ENCODE measurements at regions not wholly inside any gene's neighbourhood (a gene's known extent, or its start where the extent isn't known, plus 50 kb on each side); places are given as distances from the start of the nearest gene placed in this dataset.

DNA sequence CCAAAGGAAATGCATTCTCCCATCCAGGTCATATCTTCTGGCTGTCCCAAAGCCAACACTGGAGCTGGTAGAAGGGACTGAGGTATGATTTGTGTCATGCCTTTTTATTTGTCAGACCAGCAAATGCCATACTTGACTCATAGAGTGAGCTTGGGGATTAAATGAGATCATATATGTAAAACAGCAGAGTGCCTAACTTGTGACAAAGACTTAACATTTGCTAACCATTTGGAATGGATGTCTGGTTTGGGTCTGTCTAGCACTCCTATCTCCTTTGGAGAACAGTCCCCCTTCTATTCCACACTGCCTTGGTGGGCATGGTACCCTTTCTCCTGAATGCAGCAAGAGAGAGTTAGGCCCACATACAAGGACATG is 128.5 kb upstream of the LGALSL start:
- TF ChIP-seq, protein P1, sequence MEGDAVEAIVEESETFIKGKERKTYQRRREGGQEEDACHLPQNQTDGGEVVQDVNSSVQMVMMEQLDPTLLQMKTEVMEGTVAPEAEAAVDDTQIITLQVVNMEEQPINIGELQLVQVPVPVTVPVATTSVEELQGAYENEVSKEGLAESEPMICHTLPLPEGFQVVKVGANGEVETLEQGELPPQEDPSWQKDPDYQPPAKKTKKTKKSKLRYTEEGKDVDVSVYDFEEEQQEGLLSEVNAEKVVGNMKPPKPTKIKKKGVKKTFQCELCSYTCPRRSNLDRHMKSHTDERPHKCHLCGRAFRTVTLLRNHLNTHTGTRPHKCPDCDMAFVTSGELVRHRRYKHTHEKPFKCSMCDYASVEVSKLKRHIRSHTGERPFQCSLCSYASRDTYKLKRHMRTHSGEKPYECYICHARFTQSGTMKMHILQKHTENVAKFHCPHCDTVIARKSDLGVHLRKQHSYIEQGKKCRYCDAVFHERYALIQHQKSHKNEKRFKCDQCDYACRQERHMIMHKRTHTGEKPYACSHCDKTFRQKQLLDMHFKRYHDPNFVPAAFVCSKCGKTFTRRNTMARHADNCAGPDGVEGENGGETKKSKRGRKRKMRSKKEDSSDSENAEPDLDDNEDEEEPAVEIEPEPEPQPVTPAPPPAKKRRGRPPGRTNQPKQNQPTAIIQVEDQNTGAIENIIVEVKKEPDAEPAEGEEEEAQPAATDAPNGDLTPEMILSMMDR (IDR thresholded peaks at IDR 0.05; ENCODE audit: control insufficient read depth, insufficient read depth, low read depth, low read length, missing control alignments), result no peak
- H3K4me3 ChIP-seq (ENCODE audit: control insufficient read depth, low read depth, low read length), result no peak overlapping the region
- DNase-seq (ENCODE audit: low read depth), result no peak

DNA sequence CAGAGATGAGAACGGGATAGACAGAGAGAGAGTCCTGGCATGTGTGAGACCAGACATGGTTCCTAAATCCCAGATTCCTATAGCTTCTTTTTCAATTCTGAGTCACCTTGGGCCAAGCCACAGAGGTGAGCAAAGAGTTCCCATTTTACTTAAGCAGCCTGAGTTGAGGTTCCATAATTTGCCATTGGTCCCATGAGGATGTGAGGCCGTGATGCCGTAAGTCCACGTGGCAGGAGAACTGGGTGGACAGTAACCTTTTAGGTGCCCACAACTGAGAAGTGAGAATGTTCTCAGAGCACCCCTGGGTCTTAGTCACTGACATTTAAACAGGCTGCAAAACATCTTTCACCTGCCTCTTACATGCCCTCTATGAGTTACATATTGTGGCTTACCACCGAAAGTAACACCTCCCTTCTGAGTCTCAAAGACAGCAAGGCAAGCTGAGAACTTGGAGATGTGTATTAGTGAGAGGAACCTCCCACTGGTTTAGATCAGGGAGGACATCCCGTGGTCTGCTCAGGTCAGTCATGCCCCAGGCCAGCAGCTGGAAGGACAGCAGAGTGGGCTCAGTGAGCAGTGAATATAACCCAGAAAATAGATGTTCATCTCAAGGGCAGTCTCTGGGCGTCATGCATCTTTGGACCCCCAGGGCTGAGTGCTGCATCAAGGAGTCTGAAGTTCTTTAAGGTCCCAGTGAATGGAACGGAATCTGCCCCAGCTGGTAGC is 127.9 kb upstream of the LGALSL start:
- DNase-seq (ENCODE audit: low read depth), result no peak
- TF ChIP-seq, protein P1 (IDR thresholded peaks at IDR 0.05; ENCODE audit: control insufficient read depth, insufficient read depth, low read depth, low read length, missing control alignments), result no peak
- no peak overlapping the region for H3K4me3 ChIP-seq (ENCODE audit: control insufficient read depth, low read depth, low read length)

DNA sequence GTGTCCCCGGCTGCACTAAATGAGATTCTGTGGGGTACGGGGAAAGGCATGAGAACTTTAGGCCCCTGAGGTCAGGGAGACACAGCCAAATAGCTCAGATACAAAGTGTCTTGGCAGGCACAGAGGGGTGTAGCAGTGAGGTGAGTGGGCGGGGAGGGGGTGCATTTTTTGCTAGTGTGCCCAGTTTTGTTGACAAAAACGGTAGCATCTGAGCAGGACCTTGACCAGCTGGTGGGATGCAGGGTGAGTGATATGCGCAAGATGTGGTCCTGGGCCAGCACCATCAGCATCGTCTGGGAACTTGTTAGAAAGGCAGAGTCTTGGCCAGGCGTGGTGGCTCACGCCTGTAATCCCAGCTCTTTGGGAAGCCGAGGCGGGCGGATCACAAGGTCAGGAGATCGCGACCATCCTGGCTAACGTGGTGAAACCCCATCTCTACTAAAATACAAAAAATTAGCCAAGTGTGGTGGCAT is 127.3 kb upstream of the LGALSL start:
- TF ChIP-seq, protein P1 (IDR thresholded peaks at IDR 0.05; ENCODE audit: control insufficient read depth, insufficient read depth, low read depth, low read length, missing control alignments), result no peak
- DNase-seq (ENCODE audit: low read depth), result no peak
- no peak overlapping the region for H3K4me3 ChIP-seq (ENCODE audit: control insufficient read depth, low read depth, low read length)

DNA sequence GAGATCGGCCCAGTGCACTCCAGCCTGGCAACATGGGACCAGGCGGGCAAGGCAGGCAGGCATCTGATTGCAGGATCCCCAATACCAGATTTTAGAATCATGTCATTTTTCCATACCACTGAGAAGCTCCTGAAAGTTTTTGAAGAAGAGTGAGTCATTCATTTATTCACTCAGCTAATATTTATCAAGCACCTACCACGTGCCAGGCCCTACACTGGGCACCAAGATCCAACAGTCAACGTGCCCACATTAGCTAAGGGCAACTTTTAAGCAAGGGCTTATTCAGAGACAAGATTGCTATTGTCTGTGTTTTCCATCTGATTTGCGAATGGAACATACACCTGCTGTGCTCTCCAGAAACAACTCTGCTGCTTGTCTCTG is 126.8 kb upstream of the LGALSL start:
- no peak overlapping the region for H3K4me3 ChIP-seq (ENCODE audit: control insufficient read depth, low read depth, low read length)

DNA sequence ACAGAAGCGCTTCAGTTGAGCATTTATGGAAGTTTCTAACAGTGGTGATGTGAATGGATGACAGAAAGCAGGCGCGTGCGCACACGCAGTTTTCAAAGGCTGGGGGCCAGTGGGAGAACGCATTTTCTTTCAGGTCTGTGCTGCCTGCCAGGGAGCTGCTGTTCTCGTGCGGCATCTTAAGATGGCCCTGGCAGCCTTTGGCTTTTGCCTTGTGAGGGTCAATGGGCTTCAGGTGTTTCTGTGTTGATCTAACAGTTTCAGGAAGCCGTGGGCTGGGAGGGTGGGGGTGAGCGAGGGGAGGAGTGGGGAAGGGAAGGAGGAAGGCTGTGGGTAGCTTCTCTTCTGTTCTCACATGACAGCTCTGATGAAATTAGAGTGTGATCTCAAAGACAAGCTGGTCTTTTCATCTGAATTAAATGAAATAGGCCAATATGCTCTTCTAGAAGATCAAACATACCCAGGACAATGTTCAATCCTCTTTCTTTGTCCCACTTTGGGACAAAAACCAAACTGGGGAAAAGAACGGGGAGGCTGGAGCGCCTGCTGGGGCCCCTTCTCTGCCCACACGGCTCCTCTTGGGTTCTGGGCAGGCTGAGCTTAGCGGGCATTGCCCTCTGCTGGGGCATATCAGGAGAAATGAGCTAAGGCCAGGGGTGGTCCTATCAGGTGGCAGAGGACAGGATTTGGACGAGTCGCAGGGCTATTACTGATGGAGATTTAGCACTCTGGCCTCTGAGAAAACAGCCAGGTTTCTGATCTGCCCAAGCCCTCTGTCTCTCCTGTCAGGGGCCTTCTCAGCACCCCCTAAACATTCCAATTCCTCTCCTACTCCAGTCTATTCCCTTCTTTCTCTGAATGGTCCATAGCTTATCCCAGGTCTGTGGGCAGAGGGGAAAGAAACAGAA is 126.2 kb upstream of the LGALSL start:
- H3K4me3 ChIP-seq (ENCODE audit: control insufficient read depth, low read depth, low read length), result no peak overlapping the region
- DNase-seq (ENCODE audit: low read depth), result no peak

More for the DNA sequence above, 126.8 kb upstream of the LGALSL start:
- TF ChIP-seq, protein P1 (IDR thresholded peaks at IDR 0.05; ENCODE audit: control insufficient read depth, insufficient read depth, low read depth, low read length, missing control alignments), result no peak
- no peak for DNase-seq (ENCODE audit: low read depth)

DNA sequence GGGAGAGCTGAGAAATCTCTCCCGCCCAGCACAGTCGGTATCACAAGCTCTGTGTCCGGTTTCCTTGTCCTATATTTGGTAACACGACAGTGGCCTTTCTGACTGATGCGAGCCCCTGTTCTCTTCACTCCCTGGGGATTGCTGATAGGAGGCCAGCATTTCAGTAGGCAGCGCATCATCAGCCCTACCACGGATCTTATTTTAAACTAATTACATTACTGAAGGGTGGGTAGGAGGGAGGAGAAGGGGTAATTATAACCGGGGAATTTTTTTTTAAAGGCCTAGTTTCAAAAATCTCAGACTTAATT is 125.6 kb upstream of the LGALSL start:
- no peak overlapping the region for H3K4me3 ChIP-seq (ENCODE audit: control insufficient read depth, low read depth, low read length)

More for the DNA sequence above, 126.2 kb upstream of the LGALSL start:
- TF ChIP-seq, protein P1 (IDR thresholded peaks at IDR 0.05; ENCODE audit: control insufficient read depth, insufficient read depth, low read depth, low read length, missing control alignments), result peak; percentile 15

More for the DNA sequence above, 125.6 kb upstream of the LGALSL start:
- no peak for DNase-seq (ENCODE audit: low read depth)
- TF ChIP-seq, protein P1 (IDR thresholded peaks at IDR 0.05; ENCODE audit: control insufficient read depth, insufficient read depth, low read depth, low read length, missing control alignments), result no peak
